ENCODE measurements at regions not wholly inside any gene's neighbourhood (a gene's known extent, or its start where the extent isn't known, plus 50 kb on each side); places are given as distances from the start of the nearest gene placed in this dataset.
"Not testable (repeated sequence)": the region's sequence is repeated elsewhere in the genome, so short reads cannot be mapped to it uniquely, and the experiment has no call there.

DNA sequence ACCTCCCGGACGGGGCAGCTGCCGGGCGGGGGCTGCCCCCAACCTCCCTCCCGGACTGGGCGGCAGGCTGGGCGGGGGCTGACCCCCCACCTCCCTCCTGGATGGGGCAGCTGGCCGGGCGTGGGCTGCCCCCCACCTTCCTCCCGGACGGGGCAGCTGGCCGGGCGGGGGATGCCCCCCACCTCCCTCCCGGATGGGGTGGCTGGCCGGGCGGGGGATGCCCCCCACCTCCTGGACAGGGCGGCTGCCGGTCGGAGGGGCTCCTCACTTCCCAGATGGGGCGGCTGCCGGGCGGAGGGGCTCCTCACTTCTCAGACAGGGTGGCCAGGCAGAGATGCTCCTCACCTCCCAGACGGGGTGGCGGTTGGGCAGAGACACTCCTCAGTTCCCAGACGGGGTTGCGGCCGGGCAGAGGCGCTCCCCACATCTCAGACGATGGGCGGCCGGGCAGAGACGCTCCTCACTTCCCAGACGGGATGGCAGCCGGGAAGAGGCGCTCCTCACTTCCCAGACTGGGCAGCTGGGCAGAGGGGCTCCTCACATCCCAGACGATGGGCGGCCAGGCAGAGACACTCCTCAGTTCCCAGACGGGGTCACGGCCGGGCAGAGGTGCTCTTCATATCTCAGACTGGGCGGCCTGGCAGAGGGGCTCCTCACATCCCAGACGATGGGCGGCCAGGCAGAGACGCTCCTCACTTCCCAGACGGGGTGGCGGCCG, 691.1 kb downstream of the BRINP1 start:
- DNase-seq (ENCODE audit: insufficient read length, low spot score); FAIRE-seq: not testable (repeated sequence)

DNA sequence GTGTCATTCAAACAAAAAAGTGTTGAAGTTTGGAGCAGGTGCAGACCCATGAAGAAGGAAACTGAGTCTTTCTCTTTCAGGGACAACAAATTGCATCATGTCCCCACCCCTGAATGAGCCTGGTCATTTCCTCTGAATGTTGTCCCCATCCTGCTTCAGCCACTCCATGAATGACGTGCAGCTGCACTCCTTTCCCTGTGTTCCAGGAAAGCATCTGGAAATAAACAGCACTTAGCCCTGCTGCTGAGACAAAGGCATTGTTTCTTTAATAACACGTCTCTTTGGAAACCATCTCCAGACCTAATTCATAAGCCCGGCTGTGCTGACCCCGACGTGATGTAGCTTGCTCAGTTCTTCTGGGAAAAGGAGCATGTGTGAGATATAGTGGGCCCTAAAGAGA, 682.3 kb downstream of the BRINP1 start:
- DNase-seq (ENCODE audit: insufficient read length, low spot score): no peak

DNA sequence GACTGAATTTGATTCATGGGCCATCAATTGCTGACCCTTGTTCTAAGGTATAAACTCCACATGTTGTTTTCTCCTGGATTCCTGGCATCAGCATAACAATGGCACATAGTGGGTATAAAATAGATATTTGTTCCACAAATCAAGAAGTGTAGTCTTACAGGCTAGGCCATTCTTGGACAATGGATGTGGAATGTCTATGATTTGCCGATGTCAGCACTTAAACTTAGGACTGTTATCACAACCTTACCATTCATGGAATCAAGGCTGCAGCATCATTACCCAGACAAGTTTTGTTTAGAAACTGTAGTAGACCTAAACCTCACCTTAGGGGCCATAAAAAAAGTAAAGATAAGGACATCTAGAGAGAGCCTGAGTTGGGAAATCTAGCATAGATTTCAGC, 680.0 kb downstream of the BRINP1 start:
- no peak for FAIRE-seq

More for the DNA sequence above, 682.3 kb downstream of the BRINP1 start:
- FAIRE-seq: no peak

DNA sequence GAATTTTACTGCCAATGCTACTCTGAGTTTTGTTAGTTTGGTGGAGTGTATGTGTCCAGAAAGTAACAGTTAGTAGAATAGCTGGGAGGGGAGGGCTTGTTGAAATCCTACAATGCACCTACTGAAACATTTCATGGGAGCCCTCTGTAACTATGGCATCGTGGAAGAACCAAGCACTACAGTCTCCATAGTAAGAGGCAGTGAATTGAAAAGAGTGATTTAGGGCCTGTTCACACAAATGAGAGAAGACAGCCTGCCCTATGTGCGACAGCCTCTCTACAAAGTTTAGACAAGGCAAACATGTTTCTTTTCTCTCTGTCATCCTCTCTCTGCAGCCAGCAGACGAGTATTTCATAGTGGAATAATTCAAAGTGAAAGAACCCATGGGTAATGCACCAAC, 676.6 kb downstream of the BRINP1 start:
- DNase-seq (ENCODE audit: insufficient read length, low spot score): no peak
- no peak for FAIRE-seq

More for the DNA sequence above, 680.0 kb downstream of the BRINP1 start:
- DNase-seq (ENCODE audit: insufficient read length, low spot score): no peak

DNA sequence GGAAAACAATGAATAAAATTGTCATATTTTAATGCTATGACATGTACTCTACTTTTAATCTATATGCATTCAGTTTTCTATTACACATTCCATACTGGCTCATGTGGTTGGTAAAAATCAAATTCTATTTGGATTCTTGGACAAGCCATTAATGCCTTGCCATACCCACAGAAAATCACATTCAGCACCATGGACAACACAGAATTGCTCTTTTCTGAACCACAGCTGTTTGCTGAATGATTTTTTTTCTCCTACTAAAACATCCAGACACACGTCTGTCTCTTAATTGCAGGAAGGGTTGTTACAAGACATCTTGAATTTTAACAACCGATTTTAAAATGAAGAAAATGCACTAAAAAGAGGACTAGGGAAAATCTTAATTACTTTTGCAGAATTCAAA, 675.6 kb downstream of the BRINP1 start:
- DNase-seq (ENCODE audit: insufficient read length, low spot score) (no peak), FAIRE-seq (no peak)

DNA sequence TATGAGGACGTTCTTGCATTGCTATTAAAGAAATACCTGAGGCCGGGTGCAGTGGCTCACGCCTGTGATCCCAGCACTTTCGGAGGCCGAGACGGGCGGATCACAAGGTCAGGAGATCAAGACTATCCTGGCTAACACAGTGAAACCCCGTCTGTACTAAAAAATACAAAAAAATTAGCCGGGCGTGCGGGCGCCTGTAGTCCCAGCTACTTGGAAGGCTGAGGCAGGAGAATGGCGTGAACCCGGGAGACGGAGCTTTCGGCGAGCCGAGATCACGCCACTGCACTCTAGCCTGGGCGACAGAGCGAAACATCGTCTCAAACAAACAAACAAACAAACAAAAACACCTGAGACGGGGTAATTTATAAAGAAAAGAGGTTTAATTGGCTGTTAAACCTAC, 674.0 kb downstream of the BRINP1 start:
- not testable (repeated sequence) for FAIRE-seq; DNase-seq (ENCODE audit: insufficient read length, low spot score)

DNA sequence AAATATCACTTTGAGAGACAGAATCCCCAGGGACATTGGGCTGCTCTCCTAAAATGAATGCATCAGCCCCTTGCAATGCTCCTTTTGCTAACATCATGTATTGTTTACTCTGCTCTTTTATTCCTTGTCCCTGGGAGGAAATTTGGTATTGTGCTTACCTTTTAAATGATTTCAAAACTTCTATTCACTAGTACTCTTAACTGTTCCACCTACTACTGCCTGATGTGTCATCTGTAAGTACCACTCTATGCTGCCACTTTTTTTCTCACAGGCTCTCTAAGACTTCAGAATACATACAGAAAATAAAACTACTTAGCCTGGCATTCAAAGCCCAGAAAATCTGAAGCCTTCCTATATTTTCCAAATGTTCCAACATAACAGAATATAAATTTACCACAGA, 667.2 kb downstream of the BRINP1 start:
- FAIRE-seq (no peak), DNase-seq (ENCODE audit: insufficient read length, low spot score) (no peak)

DNA sequence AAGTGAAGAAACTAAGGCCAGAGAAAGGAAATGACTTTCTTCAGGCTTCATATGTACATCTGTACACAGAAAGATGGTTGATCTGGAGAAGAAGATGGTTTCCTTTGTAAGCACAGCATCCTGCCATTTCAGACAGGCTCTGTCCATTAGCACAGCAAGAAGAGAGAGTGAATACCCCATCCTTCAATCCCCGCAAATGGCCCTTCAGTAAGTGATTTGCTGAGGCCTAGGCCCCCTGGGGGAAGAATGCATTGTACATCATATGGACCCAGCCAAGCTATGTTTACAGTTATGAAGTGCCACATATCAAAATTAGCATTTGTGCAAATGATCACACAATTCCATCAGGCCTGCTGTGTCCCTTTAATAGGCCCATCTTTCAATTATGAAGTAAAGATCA, 657.4 kb downstream of the BRINP1 start:
- DNase-seq (ENCODE audit: insufficient read length, low spot score) (no peak), FAIRE-seq (no peak)

DNA sequence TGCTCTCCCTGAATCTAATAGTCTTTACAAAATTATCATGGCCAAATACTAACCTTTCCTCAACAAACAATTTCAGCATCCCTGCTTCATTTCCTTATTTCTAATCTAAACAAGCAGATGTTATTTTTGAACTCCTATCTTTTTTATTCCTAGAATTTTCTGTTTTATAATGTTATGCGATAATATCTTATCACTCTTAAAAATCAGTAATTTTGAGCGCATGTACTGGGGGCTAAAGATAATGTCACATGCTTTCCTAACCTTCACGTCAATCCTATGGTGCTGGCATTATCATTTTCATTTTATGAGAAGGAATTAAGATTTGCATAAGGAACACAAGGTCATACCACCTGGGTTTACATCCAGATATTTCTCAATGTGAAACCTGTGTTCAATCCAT, 648.0 kb downstream of the BRINP1 start:
- DNase-seq (ENCODE audit: insufficient read length, low spot score) (no peak), FAIRE-seq (no peak)

DNA sequence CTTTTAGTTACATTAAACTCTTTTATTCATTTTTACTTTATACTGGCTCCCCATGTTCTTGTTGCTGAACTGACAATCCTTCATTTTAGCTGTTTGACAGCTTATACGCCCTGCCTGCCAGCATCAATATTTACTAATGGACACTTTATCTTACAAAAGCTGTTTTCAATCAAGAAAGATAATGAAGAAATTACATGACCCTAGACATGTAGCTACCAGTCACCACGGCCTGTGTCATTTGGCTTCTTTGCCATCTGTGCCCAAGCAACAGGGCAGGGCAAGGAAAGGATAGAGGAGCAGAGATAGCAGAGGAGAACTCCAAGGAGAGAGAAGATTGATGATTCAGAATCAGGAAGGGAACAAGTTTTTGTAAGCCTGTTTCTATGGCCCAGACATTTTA, 647.3 kb downstream of the BRINP1 start:
- FAIRE-seq: no peak

DNA sequence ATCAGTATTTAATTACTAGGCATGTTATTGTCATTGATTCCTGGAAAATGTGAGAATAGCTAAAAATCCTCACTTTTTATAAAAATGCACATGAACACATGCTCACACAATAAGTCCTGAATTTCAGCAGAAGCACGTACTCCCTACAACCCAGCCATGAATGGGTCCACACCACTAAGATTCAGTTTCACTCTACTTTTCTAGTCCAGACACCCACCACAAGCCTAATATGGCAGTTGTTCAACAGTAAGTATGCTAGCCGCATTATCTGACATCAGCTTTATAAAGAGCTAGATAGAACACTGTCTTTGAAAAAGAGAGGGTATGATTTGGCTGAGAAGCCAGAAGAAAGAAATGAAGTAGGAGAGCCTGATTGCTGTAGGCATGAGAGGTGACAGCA, 639.3 kb downstream of the BRINP1 start:
- no peak for DNase-seq (ENCODE audit: insufficient read length, low spot score)
- FAIRE-seq: no peak

More for the DNA sequence above, 647.3 kb downstream of the BRINP1 start:
- no peak for DNase-seq (ENCODE audit: insufficient read length, low spot score)

DNA sequence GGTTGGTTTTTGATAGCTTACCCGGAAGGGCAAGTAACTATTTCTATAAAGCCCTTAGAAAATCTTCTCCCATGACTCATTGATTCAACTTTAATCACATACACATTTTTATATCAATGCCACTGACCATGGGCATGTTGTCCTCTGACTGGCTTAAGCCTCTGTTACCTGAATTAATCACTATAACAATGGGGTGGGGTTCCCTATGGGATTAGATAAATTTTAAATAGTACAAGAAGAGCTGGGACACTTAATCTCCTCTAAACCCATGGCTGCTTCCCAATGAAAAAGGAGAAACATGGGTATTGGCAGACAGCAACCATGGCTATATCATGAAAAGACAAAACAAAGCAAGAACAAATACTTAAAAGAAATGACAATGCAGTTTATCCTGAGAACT, 636.2 kb downstream of the BRINP1 start:
- FAIRE-seq (no peak), DNase-seq (ENCODE audit: insufficient read length, low spot score) (no peak)

DNA sequence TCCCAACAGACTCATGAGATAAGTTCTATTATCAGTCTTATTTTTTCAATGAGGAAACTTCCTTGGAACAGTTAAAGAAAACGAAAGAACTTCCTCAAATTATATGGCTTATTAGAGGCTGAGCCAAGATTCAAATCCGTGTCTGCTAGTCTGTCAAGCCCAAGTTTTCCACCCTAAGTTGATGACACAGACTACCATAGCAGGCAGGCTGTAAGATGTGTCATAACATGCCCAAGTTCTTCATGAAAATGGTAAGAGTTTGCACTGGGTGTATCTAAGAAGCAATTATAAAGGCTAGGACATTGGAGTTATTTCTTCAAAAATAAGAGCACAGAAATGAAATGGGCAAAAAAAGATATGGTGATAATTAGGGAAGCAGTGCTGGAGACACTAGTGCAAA, 634.5 kb downstream of the BRINP1 start:
- DNase-seq (ENCODE audit: insufficient read length, low spot score) (no peak), FAIRE-seq (no peak)

DNA sequence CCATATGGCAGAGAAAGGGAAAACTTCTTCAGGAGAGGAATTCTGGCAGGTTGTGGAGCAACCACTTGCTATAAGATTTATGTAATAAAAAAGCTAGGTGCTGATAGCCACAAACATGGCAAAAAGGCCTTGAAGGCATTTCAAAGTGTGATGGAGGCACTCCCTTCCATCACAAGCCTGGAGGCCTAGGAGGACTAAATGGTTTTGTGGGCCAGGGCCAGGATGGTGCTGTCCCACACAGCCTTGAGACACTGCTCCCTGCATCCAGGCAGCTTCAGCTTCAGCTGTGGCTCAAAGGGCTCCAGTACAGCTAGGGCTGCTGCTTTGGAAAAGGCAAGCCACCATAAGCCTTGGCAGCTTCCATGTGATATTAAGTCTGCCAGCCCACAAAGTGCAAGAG, 632.8 kb downstream of the BRINP1 start:
- FAIRE-seq (no peak), DNase-seq (ENCODE audit: insufficient read length, low spot score) (no peak)

DNA sequence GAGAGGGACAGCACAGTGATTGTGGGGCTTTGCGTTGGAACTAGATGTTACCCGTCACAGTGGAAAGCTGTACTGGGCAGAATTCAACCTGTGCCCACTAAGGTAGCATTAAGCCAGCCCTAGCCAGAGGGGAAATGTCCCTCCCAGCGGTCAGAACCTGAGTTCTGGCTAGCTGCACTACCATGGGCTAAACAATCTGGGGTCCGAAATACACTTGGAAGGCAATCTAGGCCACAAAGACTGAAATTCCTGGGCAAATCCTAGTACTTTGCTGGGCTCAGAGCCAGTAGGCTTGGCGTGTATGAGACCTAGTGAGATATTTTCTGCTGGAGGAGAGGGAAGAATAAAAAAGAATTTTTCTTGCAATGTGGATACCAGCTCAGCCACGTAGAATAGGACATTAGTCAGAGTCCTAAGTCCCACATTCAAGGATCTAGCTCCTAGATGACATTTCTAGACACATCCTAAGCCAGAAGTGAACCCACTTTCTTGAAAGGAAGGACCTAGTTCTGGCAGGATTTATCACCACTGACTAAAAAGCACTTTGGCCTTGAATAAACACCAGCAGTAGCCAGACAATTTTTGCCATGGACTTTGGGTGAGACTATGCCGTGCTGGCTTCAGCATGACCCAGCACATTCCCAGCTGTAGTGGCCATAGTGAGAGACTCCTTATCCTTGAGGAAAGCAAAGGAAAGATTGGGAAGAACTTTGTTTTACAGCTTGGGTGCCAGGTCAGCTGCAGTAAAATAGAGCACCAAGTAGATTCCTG, 618.0 kb downstream of the BRINP1 start:
- FAIRE-seq (no peak), DNase-seq (ENCODE audit: insufficient read length, low spot score) (no peak)

DNA sequence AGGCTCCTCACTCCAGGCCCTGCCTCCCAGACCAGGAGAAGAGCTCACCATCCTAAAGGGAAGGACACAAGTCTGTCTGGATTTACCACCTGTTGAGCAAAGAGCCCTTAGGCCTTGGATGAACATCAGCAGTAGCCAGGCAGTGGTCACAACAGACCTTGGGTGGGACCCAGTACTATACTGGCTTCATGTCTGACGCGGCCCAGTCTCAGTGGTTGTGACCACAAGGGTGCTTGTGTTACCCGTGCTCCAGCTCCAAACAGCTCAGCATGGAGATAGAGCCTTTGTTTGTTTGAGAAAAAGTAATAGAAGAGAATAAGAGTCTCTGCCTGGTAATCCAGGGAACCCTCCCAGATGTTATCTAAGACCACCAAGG, 617.4 kb downstream of the BRINP1 start:
- FAIRE-seq (no peak), DNase-seq (ENCODE audit: insufficient read length, low spot score) (no peak)

DNA sequence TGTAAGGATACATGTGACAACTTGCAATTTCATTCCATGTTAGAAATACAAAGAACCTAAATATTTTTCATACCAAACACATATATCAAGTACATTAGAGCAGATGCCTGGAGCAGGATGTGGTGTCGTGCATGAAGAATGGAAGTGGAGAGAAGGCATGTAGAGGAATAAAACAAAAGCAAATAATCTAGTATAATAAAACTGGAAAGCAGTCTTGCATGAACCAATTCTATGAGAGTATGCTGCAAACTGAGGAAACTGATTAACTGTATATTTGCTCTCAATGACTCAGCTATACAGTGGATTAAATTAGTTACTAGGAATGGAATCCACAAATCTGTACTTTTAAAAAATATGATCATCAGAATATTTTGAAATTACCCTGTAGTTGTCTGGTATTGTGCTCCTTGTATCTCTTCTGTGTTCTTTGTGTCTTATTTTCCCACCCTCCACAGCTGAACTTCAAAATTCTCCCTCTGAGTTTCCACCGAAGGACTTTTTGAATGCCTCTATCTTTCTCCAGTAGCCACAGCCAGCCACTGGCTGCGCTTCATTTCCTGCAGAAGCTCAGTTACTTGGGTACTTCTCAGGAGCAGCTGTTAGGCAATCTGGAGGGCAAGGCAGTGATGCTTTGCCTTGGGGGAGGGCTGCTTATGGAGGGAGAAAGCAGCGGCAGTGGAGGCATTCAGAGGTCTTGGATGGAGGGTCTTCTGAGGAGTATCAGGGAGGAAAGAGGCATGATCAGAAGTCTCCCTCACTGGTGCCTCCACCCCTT, 608.0 kb downstream of the BRINP1 start:
- DNase-seq (ENCODE audit: insufficient read length, low spot score) (no peak), FAIRE-seq (no peak)

DNA sequence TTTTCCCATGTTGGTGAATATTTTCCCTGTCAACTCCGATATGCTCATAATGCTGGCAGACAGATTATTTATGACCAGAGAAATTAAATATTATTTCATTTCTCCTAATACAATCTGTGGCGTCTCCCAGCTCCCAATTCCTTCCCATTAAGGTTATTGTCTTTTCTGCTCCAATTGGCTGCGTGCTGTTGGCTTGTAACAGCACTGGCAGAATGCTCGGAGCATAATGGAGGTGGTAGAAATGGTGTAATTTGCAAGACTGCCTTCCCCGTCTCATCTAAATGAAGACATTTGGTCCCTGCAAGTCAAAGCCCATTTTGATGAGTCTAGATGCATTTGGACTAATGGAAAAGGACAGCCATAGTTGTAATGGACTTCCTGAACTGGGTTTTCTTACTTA, 601.7 kb downstream of the BRINP1 start:
- DNase-seq (ENCODE audit: insufficient read length, low spot score) (no peak), FAIRE-seq (no peak)

DNA sequence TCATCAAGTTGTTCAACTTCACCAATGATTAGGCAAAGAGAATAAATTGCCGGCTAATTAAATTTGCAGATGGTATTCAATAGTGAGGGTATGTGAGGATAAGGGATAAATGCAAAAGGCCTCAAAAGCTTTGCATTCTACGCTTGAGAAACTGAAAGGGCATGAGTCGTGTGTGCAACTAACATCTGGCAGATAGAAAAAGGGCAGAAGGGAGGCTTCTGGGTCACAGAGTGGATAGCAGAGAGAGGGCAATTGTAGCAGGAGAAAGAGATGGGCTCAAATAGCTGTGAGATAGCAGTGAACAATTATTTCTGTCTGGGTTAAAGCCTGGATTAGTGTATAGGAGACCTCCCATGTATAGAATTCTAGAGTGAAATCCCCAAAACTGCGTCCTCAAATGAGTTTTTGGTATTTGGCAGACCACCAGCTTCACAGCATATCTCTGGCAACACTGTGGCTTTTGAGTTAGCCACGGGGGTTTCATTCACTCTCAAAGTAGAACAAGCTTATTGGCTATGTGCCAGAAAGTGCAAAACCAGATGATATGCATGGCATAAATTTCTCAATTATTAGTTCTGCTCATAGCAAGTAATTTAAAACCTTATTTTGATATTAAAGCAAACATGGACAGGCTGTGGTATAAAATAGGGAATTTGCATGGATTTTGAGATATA, 586.3 kb downstream of the BRINP1 start:
- DNase-seq (ENCODE audit: insufficient read length, low spot score) (no peak), FAIRE-seq (no peak)

DNA sequence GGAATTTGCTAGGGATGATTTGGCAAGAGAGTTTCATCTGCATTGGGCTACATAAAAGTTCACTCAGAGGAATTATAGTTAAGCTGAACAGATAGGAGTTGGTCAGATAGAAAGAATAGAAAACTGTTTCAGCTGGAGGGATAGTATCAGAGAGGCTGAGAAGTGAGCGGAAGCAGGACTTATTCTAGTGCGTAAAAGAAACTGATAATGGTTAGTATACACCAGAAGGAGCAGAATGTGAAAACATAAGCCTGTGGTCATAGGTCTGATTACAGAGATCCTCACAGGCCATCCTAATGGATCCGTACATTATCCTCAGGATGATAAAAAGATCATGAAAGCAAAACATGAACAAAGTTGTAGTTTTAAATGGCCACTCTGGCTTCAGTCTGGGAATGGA, 585.2 kb downstream of the BRINP1 start:
- DNase-seq (ENCODE audit: insufficient read length, low spot score) (no peak), FAIRE-seq (no peak)

DNA sequence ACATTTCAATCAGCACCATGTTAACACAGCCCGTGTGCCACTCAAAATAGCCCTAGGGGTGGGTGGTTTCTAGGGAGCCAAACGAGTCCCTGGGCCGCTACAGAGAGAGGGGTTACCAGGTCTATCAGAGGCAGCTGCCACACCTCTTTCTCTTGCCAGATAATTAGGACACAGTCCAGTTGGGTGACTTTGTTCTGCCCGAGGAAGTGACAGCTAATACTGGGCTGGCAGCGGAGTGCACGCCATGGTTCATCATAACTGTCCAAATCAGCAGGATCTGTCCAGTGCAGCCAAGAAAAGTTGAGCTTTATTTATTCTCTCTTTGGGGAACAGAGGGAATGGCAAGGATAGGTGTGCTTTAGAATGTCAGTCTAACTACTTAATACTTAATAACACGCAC, 583.8 kb downstream of the BRINP1 start:
- DNase-seq (ENCODE audit: insufficient read length, low spot score) (no peak), FAIRE-seq (no peak)
